Epithelial cell of esophagus (primary cell): ENCODE measurements at regions not wholly inside any gene's neighbourhood (a gene's known extent, or its start where the extent isn't known, plus 50 kb on each side); places are given as distances from the start of the nearest gene placed in this dataset.

Experiments used
- DNase-seq: peaks from one replicate; pipeline ENCODE4 v3.0.0; 2010; ENCODE audit warnings: low read depth
- H3K4me3 ChIP-seq: 2 replicates; pipeline ENCODE4 v1.5.1; 2011; ENCODE audit warnings: mild to moderate bottlenecking, low read length, control low read depth
- TF ChIP-seq, protein P1 (sequence below): IDR thresholded peaks from 2 replicates; pipeline ENCODE4 v1.5.1; 2011; ENCODE audit warnings: low read depth, mild to moderate bottlenecking, low read length, control low read depth, inconsistent platforms; ENCODE audit not compliant: insufficient read depth; ENCODE audit errors: missing control alignments

DNA sequence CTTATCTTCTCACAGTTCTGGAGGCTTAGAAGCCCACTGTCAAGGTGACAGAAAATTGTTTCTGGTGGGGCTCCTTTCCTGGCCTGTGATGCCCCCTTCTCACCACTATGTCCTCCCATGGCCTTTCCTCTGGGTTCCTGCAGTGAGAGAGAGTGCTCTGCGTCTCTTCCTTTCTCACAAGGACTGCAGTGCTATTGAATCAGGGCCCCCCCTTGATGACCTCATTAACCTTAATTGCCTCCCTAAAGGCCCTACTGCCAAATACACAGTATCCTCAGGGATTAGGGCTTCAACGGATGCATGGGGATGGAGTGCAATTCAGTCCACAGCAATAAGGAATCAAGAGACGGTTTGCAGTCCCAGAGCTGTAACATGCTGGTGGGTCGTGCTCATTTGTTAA lies 82.0 kb upstream of the GRB10 start:
- TF ChIP-seq, protein P1, sequence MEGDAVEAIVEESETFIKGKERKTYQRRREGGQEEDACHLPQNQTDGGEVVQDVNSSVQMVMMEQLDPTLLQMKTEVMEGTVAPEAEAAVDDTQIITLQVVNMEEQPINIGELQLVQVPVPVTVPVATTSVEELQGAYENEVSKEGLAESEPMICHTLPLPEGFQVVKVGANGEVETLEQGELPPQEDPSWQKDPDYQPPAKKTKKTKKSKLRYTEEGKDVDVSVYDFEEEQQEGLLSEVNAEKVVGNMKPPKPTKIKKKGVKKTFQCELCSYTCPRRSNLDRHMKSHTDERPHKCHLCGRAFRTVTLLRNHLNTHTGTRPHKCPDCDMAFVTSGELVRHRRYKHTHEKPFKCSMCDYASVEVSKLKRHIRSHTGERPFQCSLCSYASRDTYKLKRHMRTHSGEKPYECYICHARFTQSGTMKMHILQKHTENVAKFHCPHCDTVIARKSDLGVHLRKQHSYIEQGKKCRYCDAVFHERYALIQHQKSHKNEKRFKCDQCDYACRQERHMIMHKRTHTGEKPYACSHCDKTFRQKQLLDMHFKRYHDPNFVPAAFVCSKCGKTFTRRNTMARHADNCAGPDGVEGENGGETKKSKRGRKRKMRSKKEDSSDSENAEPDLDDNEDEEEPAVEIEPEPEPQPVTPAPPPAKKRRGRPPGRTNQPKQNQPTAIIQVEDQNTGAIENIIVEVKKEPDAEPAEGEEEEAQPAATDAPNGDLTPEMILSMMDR: no peak
- no peak overlapping the region for H3K4me3 ChIP-seq
- no peak for DNase-seq

DNA sequence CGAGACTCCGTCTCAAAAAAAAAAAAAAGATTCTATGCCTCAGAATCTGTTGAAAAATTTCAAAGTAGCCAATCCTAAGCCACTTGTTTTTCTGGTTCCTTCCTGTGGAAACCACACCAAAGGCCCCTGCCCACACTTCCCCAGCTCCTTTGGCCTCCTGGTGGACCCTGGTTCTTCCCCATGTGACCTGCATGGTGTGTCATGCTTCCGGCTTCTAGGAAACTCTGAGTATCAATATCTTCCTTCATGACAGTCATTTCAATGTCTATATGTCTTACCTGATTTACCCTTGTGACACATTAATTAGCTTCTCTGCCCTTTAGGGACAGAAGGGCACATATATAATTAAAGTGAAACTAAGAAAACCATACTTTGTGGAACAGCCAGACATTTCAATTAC lies 80.4 kb upstream of the GRB10 start:
- no peak overlapping the region for H3K4me3 ChIP-seq
- DNase-seq: no peak
- TF ChIP-seq, protein P1: no peak

DNA sequence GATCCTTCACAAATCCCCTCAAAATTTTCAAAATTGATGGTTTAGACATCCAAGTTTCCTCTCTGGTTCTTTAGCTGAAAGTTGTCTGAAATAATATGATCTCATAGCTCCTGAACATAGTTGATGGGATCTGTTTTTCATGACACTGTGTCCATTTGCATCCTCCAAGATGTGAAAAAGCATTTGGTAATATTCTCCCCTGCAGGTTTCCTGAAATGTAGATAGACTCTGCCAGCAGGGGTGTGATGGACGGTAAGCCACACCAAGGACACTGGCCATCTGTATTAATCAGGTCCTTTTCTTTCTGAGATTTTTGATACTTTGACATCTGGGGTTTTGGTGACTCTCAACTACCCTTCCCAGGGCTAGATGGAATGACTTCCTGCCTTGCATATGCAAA lies 79.6 kb upstream of the GRB10 start:
- DNase-seq: no peak

DNA sequence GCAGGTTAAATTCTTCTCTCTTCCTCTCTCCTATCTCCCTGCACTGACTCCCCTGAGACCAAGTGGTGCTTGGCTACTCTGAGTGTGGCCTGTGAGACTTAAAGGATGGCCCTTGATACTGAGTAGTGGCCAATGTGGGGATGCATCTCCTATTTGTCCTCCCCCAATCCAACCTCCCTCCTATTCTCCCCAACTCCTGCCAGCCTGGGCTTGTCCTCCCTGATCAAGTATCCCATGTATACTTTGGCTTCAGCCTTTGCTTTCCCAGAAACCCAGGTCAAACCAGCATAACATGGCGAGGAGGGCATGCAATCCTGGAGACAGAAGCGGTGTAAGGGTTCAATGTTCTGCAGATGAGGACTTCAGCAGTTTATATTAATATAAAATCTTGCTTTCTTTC lies 77.9 kb upstream of the GRB10 start:
- no peak for DNase-seq
- TF ChIP-seq, protein P1: no peak
- H3K4me3 ChIP-seq: no peak overlapping the region

More for the DNA sequence above, 79.6 kb upstream of the GRB10 start:
- no peak overlapping the region for H3K4me3 ChIP-seq
- TF ChIP-seq, protein P1: no peak

DNA sequence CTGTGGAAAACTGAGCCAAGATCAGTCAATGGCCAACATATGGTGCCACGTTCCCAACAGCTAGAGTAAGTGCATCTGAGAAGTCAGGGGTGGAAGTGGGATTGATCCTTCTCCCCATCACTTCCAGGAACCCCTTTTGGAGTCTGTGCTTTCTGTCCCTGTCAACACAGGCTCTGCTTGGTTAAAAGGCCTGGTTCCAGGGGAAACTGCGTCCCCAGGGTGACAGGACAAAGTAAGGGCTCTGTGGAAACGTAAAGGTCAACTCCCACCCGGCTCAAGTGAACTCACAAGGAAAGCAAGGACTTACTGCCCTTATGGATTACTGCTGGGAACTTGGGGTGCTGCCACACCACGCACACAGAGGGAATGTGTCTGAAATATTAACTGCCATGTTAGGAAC lies 77.5 kb upstream of the GRB10 start:
- no peak for DNase-seq
- TF ChIP-seq, protein P1: no peak
- H3K4me3 ChIP-seq: no peak overlapping the region

DNA sequence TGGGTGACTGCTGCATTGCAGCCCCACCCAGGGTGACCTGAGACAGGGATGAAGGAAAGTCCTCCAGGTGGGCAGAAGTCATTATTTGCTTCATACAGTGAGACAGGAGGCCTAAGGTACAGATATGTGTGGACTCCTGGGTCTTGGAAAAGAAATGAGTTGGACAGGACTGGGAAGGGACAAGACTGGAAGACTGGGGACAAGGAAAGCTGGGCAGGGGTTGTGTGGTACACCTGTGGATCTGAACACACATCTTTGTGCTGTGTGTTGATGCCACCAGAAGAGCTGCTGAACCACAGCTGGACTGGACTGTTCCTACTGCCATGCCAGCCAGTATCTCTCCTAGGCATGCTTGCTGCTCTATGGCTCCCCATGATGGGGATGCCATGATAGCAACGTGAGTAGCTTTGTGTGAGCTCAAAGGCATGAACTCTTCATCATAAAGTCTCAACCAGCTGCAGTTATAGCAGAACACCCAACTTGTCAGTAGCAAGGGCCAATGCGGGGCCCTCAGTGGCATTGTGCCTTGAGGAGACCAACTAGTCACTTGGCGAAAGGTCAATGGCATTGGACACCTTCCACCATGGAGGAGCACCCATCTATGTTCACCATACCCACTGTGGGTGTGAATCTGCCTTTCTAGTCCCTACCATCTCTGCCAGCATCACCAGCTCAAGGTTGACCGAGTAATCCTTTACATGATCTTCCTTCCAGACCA lies 76.0 kb upstream of the GRB10 start:
- TF ChIP-seq, protein P1: no peak

More for the DNA sequence above, 76.0 kb upstream of the GRB10 start:
- DNase-seq: no peak
- H3K4me3 ChIP-seq: no peak overlapping the region
